Head of caudate nucleus (tissue), 42 donors: ENCODE measurements at regions not wholly inside any gene's neighbourhood (a gene's known extent, or its start where the extent isn't known, plus 50 kb on each side); places are given as distances from the start of the nearest gene placed in this dataset.
"Not testable (repeated sequence)": the region's sequence is repeated elsewhere in the genome, so short reads cannot be mapped to it uniquely, and the experiment has no call there.

Experiments
- DNase-seq, 42 donors: peaks; one replicate each; pipeline versions ENCODE4 v3.0.0 to v3.0.0-alpha.2; 2020 to 2021; ENCODE audit warnings: mixed read lengths in 7 of 42
- intact Hi-C: fragments of 100-400 bp; cut with DNase I; formaldehyde crosslinking; loops from one replicate; pipeline ENCODE4 v1.15.0; 2022

GRCh38 chr4:53959343-53960120 lies 104.9 kb downstream of the CHIC2 start:
- no peak for DNase-seq
- intact Hi-C loops = no loop called here

GRCh38 chr4:53956454-53956853 lies 108.0 kb downstream of the CHIC2 start:
- intact Hi-C loops = no loop called here
- no peak for DNase-seq

DNA sequence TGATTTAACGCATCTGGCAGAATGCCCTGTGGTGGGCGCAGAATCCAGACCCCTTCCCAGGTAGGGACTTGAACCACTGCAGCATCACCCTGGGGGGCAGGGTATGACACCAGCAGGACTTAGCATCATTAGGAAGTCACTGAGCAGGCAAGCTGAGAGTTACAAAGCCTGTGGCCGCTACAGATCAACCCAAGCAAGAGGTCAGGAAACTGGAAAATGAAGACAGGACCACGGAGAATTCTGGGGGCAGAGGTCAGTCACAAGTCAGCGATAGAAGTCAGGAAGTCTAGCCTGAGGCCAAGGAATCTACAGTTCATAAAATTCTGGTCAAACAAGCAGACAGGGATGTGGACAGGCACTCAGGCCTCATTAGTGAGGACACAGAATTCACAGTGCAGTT lies 108.4 kb downstream of the CHIC2 start:
- intact Hi-C loops = no loop called here
- no peak for DNase-seq

GRCh38 chr4:53951414-53951813 lies 113.0 kb downstream of the CHIC2 start:
- intact Hi-C loops = no loop called here
- peak in 10 of 42 donors; percentile 6 to 55 (median 12) for DNase-seq

DNA sequence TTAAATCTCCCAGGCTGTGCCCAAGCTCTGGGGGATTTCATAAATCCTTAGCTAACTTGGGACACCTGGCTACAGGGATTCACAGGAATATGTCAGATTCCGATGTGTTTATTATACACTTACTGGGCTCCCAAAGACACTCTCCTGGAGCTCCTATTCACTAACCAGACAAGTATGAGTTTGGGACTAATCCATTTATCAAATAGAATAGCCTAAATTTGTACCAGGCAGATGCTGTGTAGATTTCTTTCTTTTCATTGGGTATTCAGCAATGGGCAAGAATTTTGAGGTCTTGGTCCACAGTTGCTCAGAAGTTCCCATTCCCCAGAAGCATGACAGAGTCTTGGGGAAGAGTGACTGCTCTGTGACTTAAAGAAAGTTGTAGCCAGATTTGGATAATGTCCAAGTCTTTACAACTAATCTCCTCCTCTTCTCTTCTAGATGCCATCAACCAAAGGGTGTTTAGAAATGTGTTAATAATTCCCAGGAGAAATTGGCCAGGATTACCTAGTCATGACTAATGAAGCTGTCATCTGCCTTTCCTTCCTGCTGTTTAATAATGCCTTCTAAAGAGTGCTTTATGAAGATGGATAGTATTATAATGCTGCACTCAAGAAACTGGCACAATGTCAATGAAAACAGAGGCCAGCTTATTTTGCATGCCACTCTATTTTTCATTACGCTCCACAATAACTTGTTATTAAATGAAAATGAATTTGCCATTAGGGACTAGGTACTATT lies 120.9 kb downstream of the CHIC2 start:
- intact Hi-C loops = no loop called here
- no peak for DNase-seq

GRCh38 chr4:53942712-53943111 lies 121.7 kb downstream of the CHIC2 start:
- no peak for DNase-seq
- intact Hi-C loops = no loop called here

GRCh38 chr4:53941331-53941730 lies 123.1 kb downstream of the CHIC2 start:
- intact Hi-C loops = no loop called here
- DNase-seq = no peak

- intact Hi-C loops, DNase-seq: not testable (repeated sequence)
These were observed 124.5 kb downstream of the CHIC2 start for GRCh38 chr4:53939892-53940291.

- no peak for DNase-seq
- intact Hi-C loops = no loop called here
These were observed 126.5 kb downstream of the CHIC2 start for GRCh38 chr4:53937918-53938317.

GRCh38 chr4:53937327-53937726 lies 127.1 kb downstream of the CHIC2 start:
- DNase-seq = no peak
- intact Hi-C loops = no loop called here

- no peak for DNase-seq
- intact Hi-C loops = no loop called here
These were observed 128.6 kb downstream of the CHIC2 start for GRCh38 chr4:53935780-53936179.

GRCh38 chr4:53932796-53933610 lies 131.4 kb downstream of the CHIC2 start:
- intact Hi-C loops = loop anchor here (5.0 kb wide), 1 partner anchor 284 kb away; no protein-coding TSS in a partner anchor
- no peak for DNase-seq

DNA sequence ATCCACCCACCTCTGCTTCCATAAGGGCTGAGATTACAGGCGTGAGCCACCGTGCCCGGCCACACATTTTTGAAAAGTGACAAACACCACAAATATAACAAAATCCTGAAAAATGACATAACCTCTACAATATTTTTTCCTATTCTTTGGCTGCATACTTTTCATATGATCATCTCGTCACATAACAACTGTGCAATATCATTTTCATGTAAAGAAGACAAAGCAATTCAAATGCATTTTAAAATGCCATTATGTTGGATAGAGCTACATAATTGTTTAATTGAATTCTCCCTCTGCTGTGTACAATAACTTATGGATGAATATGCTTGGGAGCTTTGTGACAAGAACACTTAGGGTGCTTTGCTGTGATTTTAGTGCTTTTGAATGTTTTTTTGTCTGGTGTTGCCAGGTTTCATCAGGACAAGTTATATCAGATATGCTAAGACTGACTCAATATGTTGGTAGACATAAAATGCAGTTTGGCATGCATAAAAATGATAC lies 132.9 kb downstream of the CHIC2 start:
- intact Hi-C loops = loop anchor here (5.0 kb wide), 1 partner anchor 286 kb away; no protein-coding TSS in a partner anchor
- DNase-seq = no peak

DNA sequence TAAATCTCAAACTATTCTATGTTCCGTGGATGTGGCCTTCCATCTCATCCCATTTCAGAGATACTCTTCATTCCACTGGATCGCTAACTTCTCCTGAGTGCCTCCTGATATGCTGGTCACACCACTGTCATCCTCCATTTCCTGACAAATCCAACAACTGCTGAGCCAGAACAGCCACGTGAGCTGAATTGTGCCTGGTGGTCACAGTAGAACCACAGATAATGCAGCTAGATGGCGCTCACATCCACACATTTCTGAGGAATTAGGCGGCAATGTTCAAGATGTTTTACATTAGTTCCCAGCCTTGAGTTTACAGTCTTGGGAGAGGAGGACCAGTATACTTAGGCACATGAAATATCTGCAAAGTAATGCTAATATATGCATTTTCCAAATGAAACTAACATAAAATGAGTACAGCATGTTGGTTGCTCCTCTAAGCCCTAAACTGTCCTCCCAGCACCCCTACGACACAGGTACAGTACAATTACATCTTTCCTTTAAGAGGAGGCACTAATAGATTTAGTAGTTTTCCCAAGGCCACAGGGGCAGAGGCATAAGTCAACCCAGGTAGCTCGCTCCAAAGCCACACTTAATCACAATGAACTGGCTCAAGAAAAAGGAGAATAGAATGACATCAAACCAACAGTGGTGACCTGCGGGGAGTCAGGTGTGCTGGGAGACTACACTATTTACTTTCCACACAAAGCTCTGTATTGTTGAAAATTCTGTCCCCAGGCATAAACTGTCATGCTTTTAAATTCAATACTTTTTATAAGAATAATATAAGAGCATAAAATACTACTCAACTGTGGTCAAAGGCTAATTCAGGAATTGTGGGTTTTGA lies 134.2 kb downstream of the CHIC2 start:
- intact Hi-C loops = loop anchor here (5.0 kb wide), 1 partner anchor 287 kb away; no protein-coding TSS in a partner anchor
- peak; percentile 33 to 92 (median 78) for DNase-seq

GRCh38 chr4:53929311-53929710 lies 135.1 kb downstream of the CHIC2 start:
- no peak for DNase-seq
- intact Hi-C loops = no loop called here

DNA sequence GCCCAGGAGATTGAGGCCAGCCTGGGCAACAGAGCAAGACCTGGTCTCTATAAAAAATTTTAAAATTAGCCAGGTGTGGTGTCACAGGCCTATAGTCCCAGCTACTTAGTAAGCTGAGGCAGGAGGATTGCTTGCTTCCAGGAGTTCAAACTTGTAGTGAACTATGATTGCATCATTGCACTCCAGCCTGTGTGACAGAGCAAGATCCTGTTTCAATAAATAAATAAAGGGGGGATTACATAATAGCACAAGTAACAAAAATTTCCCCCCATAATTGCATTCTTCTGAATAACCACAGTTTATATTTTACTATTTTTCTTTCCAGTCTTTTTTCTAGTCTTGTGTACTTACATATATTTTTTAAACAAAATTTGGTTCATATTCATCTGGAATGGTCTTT lies 135.6 kb downstream of the CHIC2 start:
- intact Hi-C loops = no loop called here
- no peak for DNase-seq

DNA sequence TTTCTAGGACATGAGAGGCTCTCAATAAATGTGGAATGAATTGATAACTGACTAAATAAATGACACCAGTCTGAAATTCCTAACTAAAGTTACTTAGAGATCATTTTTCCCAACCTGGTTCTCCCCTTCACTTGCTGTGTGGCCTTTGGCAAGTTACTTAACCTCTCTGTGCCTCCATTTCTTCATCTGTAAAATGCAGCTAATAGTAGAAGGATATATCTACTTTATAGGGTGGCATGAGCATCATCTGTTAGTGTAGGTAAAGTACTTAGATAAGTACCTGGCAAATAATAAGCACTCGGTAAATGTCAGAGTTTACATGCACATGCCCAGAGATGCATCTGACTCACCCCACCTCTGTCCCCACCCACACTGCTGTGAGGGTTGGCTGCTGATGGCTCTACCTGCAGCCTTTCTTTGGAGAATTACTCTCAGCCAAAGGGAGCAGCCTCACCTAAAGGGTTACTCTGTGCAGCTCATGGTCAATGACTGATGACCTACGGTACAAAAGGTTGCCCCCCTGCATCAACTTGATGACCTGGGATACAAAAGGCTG lies 139.3 kb downstream of the CHIC2 start:
- intact Hi-C loops = no loop called here
- DNase-seq = no peak

DNA sequence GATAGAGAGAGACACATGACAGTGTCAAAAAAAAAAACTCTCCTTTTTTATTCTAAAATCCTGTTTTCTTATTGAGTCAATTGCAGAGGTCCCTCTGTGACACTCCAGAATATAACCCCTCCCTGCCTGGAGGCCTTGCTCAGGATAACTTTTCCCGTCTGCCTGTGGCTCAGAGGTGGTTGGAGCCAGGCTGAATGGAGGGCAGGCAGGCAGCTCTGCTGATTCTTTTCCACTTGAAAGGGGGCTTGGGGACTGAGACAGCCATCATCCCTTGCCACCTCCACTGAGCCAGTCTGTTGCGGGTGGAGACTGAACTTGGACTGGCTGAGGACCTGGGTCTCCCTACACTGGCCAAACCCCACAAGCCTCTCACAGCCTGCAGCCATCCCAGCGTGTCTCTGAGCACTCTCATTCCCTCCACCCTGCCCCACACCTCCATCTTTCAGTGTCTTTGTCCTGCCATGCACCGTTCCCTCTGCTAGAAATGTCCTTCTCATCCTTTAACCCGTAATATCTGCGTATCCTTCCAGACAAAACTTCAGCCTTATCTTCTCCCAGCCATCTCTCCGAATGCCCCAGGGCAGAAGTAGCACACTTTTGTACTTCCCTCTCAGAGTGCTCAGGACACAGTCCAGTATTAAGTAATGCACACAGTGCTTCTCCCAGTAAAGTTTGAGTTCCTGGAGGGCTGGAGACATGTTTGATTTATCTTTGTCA lies 139.9 kb downstream of the CHIC2 start:
- intact Hi-C loops = no loop called here
- no peak for DNase-seq
